ENCODE measurements at regions not wholly inside any gene's neighbourhood (a gene's known extent, or its start where the extent isn't known, plus 50 kb on each side); places are given as distances from the start of the nearest gene placed in this dataset.

DNA sequence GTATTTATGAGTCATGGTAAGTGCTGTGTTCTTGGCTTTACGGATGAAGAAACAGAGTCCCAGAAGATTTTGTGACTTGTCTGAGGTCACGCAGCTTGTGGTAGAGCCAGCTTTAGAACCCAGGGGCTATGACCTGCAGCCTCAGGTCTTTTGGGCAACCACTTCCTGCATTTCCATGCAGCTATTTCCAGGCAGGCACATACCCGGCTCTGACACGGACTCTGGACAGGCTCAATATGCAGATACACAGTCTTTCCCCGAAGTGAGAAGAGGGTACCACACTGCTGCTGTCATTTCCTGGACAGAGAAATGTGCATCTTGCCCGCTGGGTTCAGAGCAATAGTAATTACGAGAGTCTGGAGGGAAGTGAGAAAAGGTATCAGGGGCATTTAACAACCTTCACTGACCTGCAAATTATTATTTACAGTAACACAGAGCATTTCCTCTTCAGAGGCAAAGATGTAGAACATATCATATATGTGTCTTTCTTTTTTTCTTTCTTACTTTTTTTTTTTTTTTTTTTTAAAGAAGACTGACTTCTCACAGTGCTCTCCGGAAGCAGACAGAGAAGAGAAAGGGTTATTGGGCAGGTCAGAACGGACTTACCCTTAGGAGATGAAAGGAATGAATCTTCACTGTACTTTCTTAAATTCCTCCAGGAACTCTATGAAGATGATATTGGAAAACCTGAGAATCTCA, 185.1 kb downstream of the CLIC5 start:
- no peak for DNase-seq

DNA sequence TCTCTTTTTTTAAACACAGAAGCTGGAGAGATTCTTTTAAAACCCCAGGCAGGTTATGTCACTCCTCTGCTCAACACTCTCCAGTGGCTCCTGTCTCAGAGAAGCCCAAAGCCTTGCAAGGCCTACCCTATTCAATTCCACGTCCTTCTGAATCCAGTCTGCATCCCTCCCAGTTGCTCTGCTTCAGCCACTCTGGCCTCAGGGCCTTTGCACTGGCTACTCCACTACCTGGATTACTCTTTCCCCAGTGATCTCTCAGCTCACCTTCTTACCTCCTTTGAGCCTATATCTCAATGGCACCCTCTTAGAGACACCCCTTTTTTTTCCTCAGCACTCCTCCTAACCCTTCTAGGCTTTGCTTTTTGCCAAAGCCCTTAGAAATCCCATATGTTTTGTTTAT, 185.8 kb downstream of the CLIC5 start:
- DNase-seq, result no peak

DNA sequence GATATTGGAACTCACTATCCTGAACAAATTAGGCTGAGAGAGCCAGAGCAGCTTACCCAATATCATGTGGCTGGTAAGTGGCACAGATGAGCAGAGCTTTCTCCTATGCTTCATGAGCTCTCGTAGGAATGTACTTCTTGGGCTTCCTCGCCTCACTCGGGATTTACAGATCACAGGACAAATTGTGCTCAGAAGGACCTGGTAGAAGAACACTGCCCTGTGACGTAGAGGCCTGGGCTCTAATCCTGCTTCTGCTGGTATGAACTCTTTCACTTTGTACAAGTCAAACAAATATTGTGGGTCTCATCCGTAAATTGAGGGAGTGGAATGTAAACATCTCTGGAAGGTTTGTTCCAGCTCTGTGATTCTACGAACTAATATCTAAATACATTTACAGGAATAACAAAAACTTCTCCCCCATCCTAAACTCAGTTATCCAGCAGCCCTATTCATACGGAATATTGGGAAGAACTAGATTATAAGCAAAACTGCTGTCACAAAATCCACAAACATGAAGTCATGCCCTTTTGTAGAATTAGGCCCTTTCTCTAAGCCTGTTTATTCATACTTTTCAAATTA, 187.6 kb downstream of the CLIC5 start:
- DNase-seq, result no peak

DNA sequence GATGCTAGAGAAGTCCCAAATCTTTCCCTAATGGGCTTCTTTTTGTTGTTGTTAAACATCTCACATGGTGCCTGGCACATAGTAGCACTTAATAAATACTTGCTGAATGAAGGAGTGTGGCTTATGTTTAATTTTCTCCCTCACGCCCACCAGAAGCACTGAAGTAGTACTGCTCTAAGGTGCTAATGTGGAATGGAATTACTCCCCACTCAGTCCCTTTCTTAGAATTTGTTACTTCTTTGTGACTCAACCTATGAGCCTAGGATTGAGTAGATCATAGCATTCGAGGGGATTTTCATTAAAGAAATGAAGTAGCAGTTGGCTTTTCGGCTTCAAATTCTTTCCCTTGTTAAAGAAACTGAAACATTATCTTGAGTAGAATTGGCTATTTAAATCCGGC, 192.8 kb downstream of the CLIC5 start:
- DNase-seq, result no peak

DNA sequence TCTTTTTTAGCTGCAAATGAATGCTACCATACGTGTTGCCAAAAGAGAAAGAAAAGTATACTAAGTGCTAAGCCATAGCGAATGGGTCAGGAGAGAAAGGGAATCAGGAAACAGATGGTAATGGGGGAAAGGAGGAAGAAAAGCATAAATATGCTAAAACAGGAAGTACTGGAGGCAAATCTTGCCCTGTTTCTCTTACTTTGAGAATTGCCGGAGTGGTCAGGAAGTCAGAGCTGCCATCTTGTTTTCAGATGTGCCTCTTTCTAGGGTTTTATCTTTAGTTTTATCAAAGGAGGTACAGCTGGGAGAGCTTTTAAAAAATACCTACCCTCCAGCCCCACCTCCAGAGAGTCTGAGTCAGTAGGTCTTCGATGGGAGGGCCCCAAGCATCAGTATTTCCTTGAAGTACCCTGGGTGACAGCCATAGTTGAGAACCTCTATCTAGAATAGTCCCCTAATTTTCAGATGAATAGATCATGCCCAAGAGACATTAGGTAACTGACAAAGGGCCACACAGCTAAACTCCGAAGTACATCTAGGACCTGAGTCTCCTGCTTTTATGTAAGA, 193.3 kb downstream of the CLIC5 start:
- no peak for DNase-seq

DNA sequence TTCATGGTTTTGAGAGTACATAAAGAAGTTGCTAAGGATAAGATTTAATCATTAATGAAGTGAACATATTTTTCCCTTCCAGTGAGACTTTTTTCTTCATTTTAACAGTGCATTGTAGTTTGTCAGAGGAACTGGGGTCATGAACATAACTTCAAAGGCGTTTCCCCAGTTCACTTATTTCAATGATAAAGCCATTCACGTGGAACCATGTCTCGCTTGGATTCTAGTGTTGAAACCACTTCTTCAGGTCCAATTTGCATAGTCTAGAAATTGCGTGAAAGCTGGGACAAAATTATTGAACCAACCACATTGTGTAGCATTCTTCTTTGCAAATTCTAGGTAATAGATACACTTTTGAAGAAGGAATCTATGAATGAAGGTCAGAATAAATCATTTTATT, 197.0 kb downstream of the CLIC5 start:
- no peak for DNase-seq

DNA sequence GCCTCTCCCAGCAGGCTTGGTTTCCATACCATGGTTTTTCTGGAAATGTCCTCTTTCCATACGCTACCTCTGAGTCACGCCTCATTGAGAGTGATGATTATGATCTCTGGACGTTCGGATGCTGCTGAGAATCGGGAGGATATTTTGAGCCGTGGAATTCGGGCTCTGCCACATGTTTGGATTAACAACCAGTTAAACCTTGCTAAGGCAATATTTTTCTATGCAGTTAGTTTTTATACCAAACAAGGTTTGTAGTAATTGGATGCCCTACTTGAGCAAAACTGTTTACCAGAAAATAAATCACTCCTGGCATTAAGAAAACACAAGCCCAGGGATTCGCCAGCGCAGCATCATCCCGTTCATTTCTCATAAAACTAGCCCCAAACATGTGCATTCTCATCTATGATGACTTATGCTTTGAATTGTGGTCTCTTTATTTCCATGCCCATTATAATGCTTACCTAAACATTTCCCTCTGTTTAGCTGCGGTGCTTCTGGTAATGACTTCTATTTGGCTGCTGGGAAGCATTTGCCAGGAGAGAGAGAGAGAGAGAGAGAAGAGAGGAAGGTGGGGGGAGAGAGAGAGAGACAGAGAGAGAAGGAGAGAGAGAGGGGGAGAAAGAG, 198.9 kb downstream of the CLIC5 start:
- no peak for DNase-seq

DNA sequence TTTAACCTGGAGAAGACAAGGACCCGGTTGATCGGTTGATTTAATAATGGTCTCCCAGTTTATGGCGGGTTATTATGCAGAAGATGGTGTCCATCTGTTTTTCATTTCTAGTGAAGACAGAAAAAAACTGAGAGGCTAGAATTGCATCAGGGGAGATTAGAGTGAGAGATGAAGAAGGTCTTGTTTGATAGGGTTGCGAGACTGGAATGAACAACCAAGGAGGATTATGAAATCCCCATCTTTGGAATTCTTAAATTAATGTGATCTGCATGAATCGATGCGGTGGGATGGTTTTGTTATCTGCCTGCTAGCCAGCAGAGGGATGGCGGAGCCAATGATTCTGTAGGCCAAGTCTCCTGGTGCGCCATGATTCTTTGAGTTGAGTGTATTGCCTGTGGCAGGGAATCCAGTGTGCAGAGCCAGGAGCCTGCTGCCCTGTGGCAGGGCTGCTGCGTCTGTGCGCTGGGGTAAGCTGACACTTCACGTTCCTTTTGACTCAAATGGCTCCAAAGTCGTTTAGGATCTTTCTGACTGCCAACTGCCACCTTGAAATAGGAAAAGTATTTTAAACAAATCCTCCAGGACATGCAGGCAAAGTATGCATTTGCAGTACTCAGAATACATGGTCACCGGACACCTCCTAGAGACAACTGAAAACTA, 200.1 kb downstream of the CLIC5 start:
- DNase-seq, result no peak

DNA sequence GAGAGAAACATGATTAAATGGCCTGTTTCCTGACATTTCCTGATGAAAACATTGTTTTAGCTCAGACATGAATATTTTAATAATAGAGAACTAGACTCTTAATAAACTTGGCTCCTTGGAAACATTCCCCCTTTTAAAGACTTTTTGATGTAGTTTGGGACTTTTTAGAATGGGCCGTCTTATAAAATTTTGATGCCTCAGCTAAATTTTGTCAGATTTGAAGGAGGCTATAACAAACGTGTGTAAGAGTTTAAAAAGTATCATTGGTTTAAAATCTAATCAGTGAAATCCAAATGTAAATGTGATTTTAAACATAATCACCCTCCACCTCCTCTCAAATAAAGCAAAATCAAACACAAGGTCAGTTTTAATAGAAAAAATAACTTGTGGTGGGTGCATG, 200.9 kb downstream of the CLIC5 start:
- DNase-seq, result no peak

DNA sequence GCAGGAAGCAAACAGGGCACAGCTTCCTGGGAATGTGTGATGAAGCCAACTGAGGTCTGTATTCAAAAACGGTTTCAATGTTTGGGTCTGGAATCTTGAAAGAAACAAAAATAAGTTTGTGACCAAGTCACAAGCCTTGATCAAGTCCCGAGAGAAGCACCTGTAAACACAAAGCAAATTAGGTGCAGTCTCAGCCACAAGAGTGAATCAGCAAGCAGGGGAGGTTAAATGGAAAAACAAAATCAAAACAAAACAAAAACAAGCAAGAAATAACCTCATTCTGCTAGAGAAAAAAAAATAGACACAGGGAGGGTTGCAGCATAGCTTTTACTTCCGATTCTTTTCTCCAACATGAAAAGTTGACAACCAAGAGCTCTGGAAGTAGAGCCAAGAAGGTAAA, 201.7 kb downstream of the CLIC5 start:
- no peak for DNase-seq

DNA sequence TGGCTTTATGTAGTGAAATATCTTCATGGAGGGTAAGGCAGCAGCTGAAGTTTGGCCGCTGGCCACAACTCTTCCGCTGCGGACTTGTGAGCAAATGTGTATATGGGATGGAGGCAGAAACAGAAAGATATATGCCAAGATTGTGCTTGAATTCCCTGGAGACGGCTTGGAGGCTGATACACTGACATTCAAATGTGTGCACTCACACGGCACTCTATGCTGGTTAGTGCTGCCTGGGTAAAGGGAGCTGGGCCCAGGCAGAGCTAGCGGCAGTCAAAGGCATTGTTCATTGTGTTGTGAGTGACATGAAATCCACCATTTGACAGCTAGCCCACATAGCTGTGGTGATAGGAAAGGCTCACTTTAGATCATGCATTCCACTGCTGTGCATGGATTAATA, 202.7 kb downstream of the CLIC5 start:
- DNase-seq, result no peak

DNA sequence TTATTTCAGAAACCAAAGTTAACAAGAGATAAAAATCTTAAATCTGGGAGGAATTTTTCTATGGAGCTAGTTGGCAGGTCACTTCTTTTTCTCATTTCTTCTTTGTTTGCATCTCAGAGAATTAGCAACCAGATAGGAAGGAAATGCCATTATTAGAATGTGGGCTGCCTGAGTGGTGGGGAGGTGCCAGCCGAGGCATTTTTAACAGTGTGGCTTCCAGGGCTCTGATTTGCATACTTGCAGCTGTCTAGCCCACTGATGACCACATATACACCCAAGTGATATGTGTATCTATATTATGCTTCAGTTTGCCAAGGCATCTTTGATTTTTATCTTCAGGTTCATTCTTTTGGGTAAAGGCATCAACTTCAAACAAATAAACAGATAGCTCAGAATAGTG, 206.7 kb downstream of the CLIC5 start:
- DNase-seq, result no peak

DNA sequence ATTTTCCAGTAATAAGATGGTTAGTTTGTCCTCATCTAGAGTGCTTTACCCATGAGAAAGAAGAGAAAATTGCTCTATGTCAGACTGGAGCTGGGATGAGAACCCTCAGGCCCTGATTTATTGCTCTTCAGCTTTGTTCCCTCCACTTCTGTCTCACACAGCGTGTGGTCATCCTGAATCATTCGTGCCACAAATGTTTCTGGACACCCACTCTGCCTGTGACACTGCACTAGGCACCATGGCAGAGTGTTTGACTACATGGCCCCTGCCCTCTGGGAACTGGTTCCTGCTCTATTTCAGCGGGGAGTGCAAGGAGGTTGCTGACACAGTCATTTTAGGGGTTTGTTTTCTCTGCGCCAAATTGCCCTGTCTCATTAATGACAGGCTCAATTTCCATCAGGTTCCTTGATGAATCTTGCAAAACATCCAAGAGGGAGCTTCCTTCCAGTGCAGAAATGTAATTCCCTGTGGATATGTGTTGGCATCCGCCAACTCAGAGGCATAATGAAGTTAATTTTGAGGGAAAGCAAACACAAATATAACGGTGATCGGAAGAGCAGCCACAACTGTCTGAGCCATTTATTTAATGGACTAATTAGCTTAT, 207.5 kb downstream of the CLIC5 start:
- DNase-seq, result no peak

DNA sequence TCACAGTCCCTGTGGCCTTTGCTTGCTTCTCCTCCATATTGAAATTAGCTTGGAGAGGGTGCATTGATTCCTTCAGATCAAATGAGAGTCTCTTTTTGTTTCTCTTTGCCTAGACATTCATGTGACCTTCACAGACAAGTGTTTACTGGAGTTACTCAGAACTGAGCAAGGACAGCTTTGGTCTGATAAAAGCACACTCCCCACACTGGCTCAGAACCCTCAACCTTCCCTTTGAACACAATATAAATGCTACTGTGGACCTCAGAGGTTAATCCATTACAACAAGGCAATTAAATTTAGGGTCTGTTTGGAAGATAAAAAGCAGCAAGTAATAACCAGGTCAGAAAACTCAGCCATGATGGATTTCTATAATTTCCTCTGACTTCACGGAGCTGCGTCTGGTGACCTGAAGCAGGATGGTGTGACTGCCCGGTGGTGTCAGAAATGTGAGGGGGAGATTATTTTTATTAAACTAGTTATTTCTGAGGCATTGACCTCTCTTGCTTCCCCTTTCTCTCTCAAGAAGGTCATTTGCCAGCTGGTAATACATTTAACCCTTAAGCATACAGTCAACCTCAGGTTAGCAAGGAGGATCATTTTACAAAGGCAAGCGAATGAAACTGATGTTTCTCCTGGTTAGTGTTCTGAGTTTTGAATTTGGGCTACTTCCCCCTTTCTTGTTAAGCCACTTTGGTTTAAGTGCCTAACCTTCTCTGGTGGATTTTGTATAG, 208.2 kb downstream of the CLIC5 start:
- no peak for DNase-seq

DNA sequence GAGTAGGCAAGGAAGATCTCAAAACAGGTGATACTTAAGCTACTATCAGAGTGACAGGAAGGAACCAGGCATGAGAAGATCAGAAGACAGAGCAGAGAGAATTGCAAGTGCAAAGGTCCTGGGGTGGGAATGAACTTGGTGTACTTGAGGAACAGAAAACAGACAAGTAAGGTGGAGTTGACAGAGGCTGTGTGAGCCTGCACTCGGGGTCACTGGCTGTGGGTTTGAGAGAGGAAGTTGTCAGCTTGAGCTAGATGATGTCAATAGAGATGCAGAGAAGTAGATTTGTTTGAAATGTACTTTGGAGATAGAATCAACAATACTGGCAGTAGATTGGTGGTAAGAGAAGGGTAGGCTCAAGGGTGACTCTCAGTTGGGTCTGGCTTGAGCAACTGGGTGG, 209.5 kb downstream of the CLIC5 start:
- no peak for DNase-seq

DNA sequence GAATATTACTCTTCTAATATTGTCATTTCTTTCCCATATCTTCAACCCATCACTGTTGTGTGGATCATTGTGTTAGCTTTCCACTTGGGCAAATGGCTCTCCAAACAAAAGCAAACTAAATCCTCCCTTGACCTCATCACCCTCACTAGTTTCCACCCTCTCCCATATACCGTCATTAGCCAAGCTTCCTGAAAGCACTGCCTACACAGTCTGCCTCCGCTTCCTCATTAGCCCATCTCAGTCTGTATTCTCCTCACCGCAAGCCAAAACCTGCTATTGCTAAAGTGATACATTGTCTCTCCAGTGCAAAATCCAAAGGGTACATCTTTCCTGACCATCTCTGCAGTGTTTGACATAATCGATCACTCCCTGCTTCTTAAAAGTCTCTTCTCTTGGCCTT, 212.6 kb downstream of the CLIC5 start:
- DNase-seq, result no peak

DNA sequence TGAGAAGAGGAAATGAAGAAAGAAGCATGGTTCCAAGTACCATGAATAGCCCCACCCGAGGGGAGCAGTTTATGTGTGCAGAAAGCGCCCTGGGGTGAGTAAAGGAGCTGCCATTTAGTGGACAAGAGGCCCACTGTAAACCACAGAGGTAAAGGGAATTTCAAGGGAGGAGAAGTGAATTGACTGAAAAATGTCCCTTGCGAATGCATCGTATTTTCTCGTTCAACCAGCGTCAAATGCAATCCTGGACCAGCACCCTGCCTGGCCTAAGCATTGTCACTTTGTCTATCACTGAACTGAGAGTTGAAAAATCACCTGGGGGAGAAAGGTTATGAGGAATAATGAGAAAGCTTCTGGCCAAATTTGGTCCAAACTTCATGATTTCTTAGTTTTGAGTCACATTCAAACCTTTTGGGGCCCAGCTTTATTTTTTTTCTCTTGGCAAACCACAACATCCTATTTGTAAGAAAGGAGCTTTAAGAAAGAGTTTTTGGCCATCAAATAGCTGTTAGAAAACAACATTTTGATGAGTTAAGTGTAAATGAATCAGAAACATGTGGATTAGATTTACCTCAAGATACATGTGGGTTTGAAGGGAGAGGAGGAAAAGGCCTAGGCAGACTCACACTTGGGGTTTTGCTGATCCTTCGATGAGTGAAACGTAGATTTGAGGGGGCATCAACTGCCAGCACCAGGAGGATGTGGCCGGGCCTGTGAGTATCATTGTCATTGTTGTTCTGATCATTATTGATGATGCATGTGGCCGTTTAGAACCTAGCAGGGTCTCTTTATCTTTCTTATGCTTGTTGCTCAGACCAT, 214.0 kb downstream of the CLIC5 start:
- no peak for DNase-seq

DNA sequence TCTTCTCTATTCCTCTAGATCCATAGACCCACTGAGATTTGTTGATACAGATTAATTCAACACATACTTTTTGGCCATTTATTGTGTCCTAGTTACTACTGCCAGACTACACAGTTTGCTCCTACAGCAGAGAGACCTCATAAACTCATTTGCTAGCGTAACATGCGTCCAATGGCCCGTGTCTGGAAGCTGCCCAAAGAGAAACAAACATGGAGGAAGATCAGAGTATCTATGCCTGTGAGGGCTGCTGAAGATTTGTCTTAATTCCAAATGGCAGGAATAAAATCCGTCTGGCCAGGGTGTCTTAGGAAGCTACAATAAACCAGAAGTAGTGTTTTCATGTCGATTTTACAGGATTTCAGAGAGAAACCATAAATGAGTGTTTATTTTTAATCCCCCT, 214.7 kb downstream of the CLIC5 start:
- DNase-seq, result no peak

DNA sequence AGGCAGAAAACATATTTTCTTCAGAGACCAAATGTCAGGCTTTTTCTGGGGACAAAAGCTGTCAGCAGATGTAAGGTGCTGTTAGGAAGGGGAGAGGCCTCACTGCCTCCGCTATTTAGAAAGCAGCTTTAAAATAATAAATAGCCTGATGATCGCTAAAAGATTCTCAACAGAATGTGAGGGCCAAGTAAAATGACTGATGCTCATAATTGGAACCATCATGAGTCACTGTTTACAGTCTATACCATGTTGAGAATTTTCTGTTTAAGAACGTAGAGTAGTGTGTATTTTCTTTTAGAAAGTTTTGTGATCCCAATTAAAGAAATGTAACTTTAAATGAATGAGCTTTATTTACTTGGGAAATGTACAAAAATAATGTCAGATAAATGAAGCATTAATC, 220.0 kb downstream of the CLIC5 start:
- no peak for DNase-seq

DNA sequence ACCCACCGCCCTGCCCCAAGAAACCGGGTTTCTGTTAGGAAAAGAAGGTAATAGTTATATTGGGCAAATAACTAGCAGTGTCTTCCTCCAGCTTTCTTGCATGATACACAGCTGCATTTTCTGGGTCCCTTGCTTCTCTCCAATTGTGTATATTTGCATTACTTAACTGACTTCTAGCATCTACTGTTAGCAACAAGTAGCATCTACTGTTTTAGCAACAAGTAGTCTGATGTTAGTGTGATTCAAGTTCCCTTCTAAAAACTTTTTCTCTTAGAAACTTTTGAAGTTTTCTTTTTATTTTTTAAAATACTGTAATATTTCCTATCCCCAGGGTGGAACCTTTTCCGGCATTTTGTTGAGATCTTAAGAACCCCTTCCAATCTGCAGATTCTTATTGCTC, 221.2 kb downstream of the CLIC5 start:
- DNase-seq, result no peak

DNA sequence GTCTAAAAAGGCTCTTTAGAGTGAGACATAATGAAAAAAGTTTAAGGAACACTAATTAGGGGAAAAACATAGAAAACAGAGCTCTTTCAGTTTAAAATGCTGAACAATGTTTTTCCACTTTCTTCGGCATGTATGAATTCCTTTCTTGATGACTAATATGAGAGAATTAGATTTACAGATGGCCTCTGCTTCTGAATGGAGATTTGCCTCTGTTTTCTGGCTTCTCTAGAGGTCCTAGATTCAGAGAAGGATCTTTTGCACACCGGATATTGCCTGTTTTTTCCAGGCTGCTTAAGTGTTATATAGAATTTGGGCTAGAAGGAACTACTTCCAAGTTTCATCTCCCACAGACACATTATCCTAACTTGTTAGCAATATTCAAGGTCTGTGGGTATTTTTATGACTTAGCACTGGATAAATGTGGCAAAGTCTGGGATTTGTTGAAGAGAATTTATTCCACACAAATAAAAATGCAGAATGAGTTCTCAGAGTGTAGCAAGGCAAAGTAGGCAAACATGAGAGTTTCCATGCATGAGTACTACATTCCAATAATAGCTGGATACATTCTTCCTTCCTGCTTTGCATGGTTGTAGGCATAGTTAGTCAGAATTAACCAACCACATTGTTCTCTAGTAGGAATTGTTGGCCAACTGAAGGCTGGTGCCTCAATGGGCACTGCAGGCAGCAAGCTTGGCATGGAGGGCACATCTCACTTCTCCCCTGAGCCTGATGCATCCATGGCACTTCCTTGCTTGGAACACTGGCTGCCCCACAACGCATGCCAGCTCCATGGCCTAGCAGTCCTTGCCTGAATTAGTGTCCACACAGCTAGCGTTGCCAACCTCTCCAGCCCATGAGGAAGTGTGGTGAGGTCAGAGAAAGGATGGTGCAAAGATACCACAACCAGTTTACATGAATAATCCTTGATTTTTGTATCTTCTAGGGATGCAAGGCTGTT, 224.2 kb downstream of the CLIC5 start:
- no peak for DNase-seq
